GM18507 (cell line): ENCODE measurements at regions not wholly inside any gene's neighbourhood (a gene's known extent, or its start where the extent isn't known, plus 50 kb on each side); places are given as distances from the start of the nearest gene placed in this dataset.
"Not testable (repeated sequence)": the region's sequence is repeated elsewhere in the genome, so short reads cannot be mapped to it uniquely, and the experiment has no call there.

Source experiments
- DNase-seq: peaks from one replicate; pipeline ENCODE4 v3.0.0; 2011; ENCODE audit warnings: low read depth; ENCODE audit not compliant: insufficient read length; ENCODE audit errors: extremely low spot score
- FAIRE-seq: peaks from 2 replicates; lab custom pipeline; 2011; peaks lifted over from hg19 to GRCh38; lab: Jason Lieb, UNC

DNA sequence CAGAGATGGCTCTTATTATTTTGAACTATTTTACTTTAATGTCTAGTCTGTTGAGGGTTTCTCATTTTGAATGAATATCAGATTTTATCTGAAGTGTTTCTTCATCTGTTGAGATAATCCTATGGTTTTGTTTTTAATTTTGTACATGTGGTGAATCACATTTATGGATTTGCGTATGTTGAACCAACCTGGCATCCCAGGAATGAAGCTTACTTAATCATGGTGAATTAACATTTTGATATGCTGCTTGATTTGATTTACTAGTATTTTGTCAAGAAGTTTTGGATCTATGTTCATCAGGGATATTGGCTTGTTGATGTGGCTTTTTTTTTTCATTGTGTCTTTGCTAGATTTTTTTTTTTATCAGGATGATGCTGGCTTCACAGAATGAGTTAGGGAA, 2390.9 kb downstream of the PCDH7 start:
- FAIRE-seq, result no peak

DNA sequence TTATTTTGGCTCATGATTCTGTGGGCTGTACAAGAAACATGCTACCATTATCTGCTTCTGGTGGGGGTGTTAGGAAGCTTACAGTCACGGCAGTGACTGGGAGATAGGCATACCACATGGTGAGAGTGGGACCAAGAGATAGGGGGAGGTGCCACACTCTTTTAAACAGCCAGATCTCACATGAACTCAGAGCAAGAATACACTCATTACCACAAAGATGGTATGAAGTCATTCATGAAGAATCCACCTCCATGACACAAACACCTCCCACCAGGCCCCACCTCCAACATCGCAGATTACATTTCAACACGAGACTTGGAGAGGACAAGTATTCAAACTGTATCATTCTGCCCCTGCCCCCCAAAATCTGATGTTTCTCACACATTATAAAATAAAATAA, 2396.7 kb downstream of the PCDH7 start:
- no peak for FAIRE-seq
- no peak for DNase-seq

More for the DNA sequence above, 2390.9 kb downstream of the PCDH7 start:
- no peak for DNase-seq

DNA sequence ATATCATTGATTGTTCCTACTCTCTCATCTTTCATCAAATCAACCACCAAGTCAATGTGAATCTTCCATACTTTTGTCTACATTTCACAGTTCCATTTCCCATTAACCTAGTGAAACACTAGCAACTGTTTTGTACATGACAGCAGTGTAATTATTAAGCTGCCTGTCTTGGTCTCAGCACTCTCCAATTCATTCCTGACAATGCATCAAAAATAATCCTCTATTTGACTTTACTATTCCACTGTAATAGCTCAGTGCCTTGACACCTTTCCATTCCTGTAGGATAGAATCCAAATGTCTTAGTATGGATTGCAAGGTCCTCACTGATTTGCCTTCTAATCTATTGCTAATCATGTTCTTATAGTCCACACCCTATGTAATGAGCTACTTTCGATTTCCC, 2405.8 kb downstream of the PCDH7 start:
- FAIRE-seq, result no peak
- no peak for DNase-seq

DNA sequence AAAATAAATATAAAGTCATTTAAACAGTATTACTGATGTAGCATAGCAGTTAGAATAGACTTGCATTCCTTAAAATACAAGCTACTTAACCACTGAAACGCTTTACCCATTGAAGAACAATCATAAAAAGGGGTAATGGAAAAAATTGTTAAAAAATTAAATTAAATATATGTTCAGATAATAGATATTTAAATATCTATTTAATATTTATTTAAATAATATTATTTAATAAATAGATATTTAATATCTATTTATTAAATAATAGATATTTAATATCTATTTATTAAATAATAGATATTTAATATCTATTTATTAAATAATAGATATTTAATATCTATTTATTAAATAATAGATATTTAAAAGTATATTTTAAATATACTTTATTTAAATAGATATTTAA, 2410.5 kb downstream of the PCDH7 start:
- not testable (repeated sequence) for FAIRE-seq, DNase-seq

DNA sequence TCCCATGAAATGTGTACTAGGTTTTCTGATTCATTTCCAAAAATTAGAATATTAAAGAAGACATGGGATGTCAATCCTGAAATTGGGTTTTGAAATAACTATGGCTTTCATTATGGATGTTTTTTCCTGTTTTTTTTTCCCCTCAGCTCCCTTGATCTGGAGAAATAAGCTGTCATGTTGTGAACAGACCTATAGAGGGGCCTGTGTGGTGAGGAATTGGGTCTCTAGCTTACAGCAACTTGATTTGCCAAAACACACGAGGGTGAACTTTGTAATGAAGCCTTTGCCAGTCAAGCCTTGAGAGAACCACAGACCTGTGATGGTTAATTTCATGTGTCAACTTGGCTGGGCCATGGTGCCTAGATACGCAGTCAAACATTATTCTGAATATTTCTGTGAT, 2413.6 kb downstream of the PCDH7 start:
- no peak for FAIRE-seq
- no peak for DNase-seq

DNA sequence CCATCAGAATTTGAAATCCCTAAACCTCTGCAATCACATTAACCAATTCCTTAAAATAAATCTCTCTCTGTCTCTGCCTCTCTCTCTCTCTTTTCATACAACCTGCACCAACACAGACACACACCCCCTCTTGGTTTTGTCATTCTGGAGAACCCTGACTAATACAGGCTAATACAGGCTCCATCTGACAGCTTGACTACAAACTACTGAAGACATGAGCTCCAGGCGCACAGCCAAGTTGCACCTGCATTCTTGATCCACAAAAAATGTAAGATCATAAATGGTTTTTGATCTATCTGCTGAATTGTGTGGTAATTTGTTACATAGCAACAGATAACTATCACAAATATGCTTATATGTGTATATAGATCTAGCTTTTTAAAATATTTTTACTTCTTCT, 2414.2 kb downstream of the PCDH7 start:
- FAIRE-seq (no peak), DNase-seq (no peak)

DNA sequence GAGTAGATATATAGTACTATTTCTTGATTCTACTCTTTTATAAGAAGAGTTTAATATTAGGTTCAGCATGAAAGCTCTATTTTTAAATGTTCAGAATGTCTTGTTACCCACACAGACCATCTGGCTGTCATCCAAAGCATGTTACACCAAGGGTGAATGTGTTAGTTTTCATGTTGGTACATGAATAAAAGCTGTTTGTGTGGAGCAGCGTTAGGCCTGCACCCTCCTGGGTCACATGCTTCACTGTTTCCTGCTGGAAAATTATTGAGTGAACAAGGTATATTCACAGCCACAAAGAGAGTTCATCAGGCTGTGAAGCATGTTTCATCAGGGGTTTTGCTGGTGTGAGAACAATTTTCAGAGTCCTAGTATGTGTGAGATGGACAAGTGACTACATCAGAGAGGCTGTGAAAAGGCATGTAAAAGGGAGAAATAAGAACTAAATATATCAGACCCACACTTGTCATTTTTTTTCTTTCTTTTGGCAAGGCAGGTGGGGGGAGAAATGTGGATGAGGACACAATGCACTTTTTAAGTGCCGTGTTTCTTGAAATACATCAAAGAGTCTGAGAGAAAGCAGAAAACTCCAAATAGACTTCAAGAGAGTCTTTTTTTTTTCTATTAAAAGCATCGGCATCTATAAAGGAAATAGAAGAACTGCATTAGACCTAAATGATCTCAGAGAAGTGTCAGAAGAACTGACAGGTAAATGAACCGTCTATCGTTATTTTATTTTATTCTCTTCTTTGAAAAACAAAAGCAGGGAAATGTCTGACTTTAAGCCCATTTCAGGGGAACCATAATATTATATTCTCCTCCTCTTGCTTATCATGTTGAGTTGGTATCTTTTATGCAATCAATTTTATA, 2429.7 kb downstream of the PCDH7 start:
- FAIRE-seq, result no peak
- no peak for DNase-seq

DNA sequence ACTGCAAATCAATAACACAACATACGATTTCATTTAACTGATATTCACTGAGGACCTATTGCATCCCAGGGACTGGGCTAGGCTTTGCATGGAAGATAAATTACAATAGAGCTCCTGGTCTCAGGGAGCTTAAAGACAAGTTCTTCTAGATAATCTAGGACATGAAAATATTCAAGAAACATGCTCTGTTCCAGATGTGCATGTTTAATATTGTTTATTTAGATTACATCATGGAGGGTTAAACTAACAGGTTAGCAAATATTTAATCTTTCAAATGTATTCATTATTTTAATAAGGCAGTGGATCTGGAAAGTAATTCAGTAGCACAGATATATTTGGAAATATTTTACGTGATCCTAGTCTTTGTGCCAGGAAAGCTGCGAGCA, 2430.3 kb downstream of the PCDH7 start:
- FAIRE-seq, result no peak
- DNase-seq, result no peak

DNA sequence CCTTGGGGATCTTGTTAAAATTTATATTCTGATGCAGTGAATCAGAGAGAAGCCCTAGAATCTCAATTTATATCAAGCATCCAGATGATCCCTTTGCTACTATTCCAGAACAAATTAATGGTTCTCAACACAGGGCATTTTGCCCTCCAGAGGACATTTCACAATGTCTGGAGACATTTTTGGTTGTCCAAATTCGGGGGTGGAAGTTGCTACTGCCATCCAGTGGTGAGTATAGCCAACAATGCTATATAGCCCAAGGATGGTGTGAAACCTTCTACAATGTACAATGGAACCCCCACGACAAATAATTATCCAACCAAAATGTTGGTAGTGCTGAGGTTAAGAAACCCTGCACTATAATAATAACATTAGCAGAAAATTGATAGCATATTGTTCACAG, 2440.0 kb downstream of the PCDH7 start:
- no peak for FAIRE-seq
- no peak for DNase-seq

DNA sequence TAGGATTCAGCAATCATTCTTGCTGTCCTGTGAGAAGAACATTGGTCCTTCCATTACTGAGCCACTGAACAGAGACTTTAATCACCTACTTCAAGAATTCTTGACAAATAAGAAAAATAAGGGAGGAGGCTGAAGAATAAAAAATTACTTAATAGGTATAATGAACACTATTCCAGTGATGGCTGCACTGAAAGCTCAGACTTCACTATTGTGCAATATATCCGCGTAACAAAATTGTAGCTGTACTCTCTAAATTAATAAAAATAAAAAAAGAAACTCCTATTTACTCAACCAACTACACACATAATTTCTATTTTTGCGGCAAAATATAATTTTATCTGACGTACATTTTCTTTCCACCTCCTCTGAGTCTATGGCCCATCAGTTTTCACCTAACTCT, 2441.0 kb downstream of the PCDH7 start:
- no peak for FAIRE-seq
- no peak for DNase-seq

DNA sequence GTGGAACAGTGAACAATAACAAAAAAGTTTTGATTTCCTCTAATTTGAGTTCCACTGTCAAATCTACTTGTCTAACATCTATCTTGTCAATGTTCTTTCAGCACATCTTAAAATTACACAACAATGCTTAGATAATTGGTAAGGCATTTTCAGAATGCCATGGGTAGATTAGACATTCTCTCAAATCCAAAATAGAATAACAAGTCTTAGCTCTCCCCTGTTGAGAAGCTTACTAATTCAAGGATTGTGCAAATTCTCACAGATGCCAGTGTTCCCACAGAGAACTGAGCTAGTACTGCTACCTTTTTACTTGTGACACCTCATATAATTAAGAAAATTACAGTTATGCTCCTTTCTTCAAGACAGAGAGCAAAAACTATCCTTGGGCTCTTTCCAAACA, 2442.0 kb downstream of the PCDH7 start:
- FAIRE-seq (no peak), DNase-seq (no peak)

DNA sequence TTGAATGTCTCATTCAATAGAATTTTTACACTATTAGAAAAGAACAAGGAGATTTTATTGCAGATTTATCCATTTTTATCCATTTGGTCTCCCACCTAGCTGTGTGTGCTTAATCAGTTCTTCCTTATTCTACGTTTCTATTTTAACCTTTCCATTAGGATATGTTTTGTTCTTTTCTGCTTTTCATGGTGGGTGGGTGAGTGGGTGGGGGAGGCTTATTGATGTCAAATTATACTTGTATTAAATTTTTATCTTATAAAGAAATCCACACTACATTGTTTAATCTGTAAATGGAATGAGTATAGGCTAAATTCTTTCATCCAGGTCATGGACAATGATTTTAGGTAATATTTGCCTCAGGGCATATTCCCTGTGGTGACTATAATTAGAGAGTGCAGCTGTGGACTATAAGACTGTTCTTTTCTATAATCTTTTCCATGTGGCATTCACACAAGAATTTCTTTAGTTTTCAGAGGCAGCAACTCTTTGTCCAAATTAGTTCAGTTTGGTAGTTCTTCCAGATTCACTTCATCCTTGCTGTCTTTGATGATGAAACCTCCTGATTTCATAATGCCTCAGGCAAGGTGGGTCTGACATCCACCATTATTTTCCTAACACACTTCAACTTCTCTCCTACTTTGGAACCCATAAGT, 2451.8 kb downstream of the PCDH7 start:
- DNase-seq, result no peak

DNA sequence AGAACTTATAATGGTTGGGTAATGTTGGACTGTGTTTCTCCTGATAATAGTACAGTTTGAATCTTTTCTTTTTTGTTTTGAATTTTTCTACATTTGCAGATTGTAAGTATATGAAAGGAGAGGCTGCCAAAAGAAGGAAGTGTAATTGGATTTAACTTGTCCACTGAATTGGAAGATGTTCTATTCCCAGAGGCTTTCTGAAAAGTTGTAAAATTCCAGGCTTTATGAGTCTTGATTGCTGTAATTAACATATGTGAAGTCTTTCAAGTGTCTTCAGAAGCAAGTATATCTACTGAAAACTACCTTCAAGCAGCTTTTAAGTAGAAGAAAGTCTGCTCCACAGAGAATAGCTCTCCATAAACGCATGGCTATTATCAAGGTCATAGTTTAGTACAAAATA, 2456.4 kb downstream of the PCDH7 start:
- DNase-seq (no peak), FAIRE-seq (no peak)

More for the DNA sequence above, 2451.8 kb downstream of the PCDH7 start:
- FAIRE-seq, result no peak

DNA sequence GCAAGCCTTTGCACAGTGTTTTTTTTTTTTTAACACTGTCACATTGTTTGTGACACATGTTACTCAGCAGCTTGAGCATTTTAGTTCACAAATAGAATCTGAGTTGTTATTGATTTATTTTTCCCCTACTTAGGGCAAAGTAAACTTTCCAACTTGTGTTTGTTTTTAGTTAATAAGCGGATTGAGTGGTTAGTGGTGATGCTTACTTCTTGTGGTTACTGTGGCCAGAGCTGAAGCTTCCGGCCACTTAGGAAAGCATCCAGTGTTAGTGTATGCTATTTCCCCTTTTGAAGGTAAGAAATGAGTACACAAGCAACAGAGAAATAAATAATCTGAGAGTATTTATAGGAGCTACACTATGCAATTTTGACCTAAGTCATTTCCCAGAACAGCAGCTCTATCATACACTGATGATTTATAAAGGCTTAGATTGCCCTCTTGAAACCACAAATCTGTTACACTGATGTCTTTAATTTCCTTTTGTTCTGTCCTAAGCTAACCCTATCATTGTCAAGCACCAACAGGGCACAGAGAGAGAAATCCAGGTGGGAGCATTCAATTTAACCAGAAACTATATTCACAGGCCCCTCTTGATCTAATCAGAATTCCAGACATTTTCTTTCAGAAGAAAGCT, 2464.6 kb downstream of the PCDH7 start:
- FAIRE-seq, result no peak
- DNase-seq, result no peak

DNA sequence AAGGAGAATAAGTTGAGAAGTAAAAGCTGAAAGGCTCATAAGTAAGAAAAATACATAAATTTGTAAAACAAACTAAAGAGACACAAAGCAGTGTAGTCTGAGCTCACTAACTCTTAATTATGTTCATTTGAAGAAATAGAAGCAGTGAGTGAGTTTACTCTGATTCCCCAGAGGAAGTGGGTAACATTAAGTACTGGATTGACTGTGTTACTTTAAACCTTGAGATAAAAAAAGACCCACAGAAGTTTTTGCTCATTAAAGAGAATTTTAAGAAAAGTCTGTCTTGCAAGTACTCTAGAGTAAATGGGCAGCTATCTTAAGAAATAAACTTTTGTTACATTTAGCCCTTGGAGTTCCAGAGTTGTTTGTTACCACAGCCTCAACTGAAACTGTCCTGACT, 2466.9 kb downstream of the PCDH7 start:
- FAIRE-seq, result no peak
- no peak for DNase-seq

DNA sequence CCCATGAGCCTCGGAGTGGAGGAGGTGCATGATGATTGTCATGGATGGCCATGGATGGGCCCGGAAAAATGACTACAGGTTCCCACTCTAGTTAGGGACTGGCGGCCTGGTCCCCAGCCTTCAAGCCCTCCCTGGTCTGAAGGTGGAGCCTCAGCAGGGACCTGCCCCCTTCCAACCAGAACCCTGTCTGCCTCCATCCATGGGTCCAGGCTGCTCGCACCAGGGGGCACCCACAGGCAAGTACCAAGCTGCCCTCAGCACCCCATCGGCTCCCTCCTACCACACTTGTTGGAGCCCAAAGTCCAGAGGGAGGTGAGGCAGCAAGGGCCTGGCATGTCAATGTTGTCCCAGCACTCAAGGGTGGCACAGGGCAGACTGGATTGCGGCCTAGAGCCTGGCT, 2468.6 kb downstream of the PCDH7 start:
- no peak for DNase-seq

DNA sequence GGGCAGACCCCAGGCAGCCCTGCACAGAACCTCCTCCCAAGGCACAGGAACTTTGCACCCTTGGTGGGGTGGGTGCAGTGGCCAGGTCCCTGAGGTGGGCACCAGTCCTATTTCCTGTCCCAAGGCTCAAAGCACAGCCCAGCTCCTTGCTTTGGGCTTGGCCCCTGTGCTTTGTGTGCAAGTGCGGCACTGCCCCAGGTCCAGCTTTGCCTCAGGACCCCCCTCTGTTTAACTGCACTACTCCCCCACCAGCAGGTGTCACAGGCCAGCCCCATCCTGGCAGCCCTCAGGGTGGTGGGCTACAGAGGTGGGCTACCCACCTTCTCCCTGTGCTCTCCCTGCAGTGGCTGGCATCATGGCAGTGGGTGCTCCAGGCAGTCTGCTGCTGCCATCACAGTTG, 2469.0 kb downstream of the PCDH7 start:
- DNase-seq (no peak), FAIRE-seq (no peak)

More for the DNA sequence above, 2468.6 kb downstream of the PCDH7 start:
- no peak for FAIRE-seq

DNA sequence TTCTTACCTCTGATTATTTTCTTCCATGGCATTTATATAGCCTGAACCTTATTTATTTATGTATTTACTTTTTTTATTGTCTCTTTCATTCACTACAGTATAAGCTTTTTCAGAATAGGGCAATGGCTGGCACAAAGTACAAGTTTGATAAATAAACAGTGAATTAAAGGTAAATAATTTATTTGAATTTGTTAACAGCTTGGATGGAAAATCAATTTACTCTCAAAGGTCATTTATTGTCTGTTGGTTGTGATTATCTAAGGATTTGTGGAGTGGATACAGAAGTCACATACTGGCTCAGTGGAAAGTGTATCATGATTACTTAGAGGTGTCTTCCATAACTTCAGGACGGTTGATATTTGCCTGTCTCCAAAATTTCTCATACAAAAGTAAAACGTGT, 2472.9 kb downstream of the PCDH7 start:
- DNase-seq (no peak), FAIRE-seq (no peak)

DNA sequence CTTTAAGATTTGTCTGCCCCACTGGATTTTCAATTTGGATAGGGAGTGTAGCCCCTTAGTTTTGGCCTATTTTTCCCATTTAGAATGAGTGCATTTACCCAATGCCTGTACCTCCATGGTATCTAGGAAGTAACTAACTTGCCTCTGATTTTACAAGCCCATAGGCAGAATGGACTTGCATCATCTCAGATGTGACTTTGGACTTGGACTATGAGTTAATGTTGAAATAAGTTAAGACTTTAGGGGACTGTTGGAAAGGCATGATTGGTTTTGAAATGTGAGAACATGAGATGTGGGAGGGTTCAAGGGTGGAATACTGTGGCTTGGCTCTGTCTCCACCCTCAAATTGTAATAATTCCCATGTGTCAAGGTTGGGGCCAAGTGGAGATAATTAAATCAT, 2480.2 kb downstream of the PCDH7 start:
- no peak for DNase-seq
- FAIRE-seq, result no peak

DNA sequence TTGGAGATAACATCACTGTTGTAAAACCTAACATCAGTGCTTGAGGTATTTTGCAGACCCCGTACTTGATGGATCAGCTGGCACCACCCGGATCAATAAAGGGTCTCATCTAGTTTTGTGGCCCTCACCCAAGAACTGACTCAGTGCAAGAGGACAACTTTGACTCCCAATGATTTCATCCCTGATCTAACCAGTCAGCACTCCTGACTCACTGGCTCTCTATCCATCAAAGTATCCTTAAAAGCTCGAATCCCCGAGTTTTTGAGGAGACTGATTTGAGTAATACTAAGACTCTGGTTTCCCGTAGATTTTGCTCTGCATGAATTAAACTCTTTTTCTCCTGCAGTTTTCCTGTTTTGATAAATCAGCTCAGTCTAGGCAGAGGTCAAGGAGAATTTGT, 2498.1 kb downstream of the PCDH7 start:
- FAIRE-seq (no peak), DNase-seq (no peak)

DNA sequence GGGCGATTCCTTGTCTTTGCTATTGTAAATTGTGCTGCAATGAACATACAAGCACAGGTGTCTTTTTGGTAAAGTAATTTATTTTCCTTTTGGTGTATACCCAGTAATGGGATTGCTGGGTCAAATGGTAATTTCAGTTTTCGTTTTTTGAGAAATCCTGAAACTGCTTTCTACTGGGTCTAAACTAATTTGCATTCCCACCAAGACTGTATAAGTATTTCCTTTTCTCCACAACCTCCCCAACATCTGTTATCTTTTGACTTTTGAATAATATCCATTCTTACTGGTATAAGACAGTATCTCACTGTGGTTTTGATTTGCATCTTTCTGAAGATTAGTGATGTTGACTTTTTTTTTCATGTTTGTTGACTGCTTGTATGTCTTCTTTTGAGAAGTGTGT, 2506.0 kb downstream of the PCDH7 start:
- FAIRE-seq, result no peak

More for the DNA sequence above, 2506.0 kb downstream of the PCDH7 start:
- DNase-seq, result no peak
